ENCODE measurements at regions not wholly inside any gene's neighbourhood (a gene's known extent, or its start where the extent isn't known, plus 50 kb on each side); places are given as distances from the start of the nearest gene placed in this dataset.
A peak's percentile ranks its signal among the peaks of the same experiment; 100 is the strongest.
"Not testable (repeated sequence)": the region's sequence is repeated elsewhere in the genome, so short reads cannot be mapped to it uniquely, and the experiment has no call there.

- DNase-seq, result no peak
These were observed 183.7 kb upstream of the LMCD1 start for GRCh38 chr3:8317661-8318649.

GRCh38 chr3:8319935-8320634, 181.5 kb upstream of the LMCD1 start:
- no peak for DNase-seq

GRCh38 chr3:8320711-8321458, 180.7 kb upstream of the LMCD1 start:
- DNase-seq, result no peak

GRCh38 chr3:8324747-8325146, 176.9 kb upstream of the LMCD1 start:
- DNase-seq, result peak; percentile 68

- DNase-seq, result no peak
These were observed 176.3 kb upstream of the LMCD1 start for GRCh38 chr3:8325306-8325705.

GRCh38 chr3:8325833-8326232, 175.8 kb upstream of the LMCD1 start:
- not testable (repeated sequence) for DNase-seq

- no peak for DNase-seq
These were observed 173.9 kb upstream of the LMCD1 start for GRCh38 chr3:8327739-8328138.

- DNase-seq, result peak; percentile 7
These were observed 172.7 kb upstream of the LMCD1 start for GRCh38 chr3:8328967-8329366.

GRCh38 chr3:8329598-8329997, 172.0 kb upstream of the LMCD1 start:
- no peak for DNase-seq

GRCh38 chr3:8336456-8336855, 165.2 kb upstream of the LMCD1 start:
- peak; percentile 20 for DNase-seq

GRCh38 chr3:8338424-8338823, 163.2 kb upstream of the LMCD1 start:
- no peak for DNase-seq

- no peak for DNase-seq
These were observed 159.8 kb upstream of the LMCD1 start for GRCh38 chr3:8341821-8342247.

GRCh38 chr3:8343058-8343457, 158.6 kb upstream of the LMCD1 start:
- DNase-seq, result no peak

- no peak for DNase-seq
These were observed 156.2 kb upstream of the LMCD1 start for GRCh38 chr3:8345398-8345797.

GRCh38 chr3:8348076-8348475, 153.5 kb upstream of the LMCD1 start:
- no peak for DNase-seq

- DNase-seq, result no peak
These were observed 149.1 kb upstream of the LMCD1 start for GRCh38 chr3:8352475-8352874.

GRCh38 chr3:8353364-8353763, 148.3 kb upstream of the LMCD1 start:
- DNase-seq, result no peak

GRCh38 chr3:8355346-8355745, 146.3 kb upstream of the LMCD1 start:
- DNase-seq, result no peak

GRCh38 chr3:8356066-8356465, 145.6 kb upstream of the LMCD1 start:
- DNase-seq, result not testable (repeated sequence)

GRCh38 chr3:8357859-8358258, 143.8 kb upstream of the LMCD1 start:
- no peak for DNase-seq

GRCh38 chr3:8359133-8359532, 142.5 kb upstream of the LMCD1 start:
- DNase-seq, result no peak

- no peak for DNase-seq
These were observed 138.4 kb upstream of the LMCD1 start for GRCh38 chr3:8363200-8363599.

- DNase-seq, result no peak
These were observed 136.1 kb upstream of the LMCD1 start for GRCh38 chr3:8365541-8365940.

Measured in CD4-positive, alpha-beta T cell treated with Interleukin-21 for 1 hour (primary cell).